Endothelial cell of umbilical vein (primary cell): ENCODE measurements at regions not wholly inside any gene's neighbourhood (a gene's known extent, or its start where the extent isn't known, plus 50 kb on each side); places are given as distances from the start of the nearest gene placed in this dataset.

Experiments used
- BruUV-seq: library from RNA; stranded (reverse); fragments of 400-500 nt; replicated peaks from 2 replicates; lab custom pipeline; 2021; lab: Mats Ljungman, UMichigan
- CTCF ChIA-PET: fragments of 300-600, 350-600 bp; sonication (Branson Sonifier 250); formaldehyde crosslinking; loops from one replicate; lab custom pipeline; 2021; ENCODE audit warnings: antibody characterized with exemption, inconsistent platforms; lab: Charles Lee
- POLR2A ChIA-PET: fragments of 300-600, 350-600 bp; sonication (Branson Sonifier 250); formaldehyde crosslinking; loops from one replicate; lab custom pipeline; 2021; ENCODE audit warnings: antibody characterized with exemption, inconsistent platforms; lab: Charles Lee
- DNase-seq: peaks from one replicate; pipeline ENCODE4 v3.0.0-alpha.2; 2011; ENCODE audit warnings: low read depth, low spot score
- FAIRE-seq: peaks from 2 replicates; lab custom pipeline; 2011; peaks lifted over from hg19 to GRCh38; lab: Jason Lieb, UNC
- H2AFZ ChIP-seq: 2 replicates; pipeline ENCODE4 v1.6.0; 2012; ENCODE audit warnings: low read depth, low read length, control low read depth, inconsistent platforms
- H3K27ac ChIP-seq: 2 replicates; pipeline ENCODE4 v1.5.1; 2011; ENCODE audit warnings: low read depth, mild to moderate bottlenecking, control low read depth, low read length, moderate library complexity; ENCODE audit not compliant: insufficient read depth
- H3K27me3 ChIP-seq, 2 experiments: 2 replicates each; pipeline versions ENCODE4 v1.6.0 to v1.6.1; 2011; ENCODE audit warnings: low read length in 2 of 2, mixed read lengths in 1 of 2; ENCODE audit not compliant: control insufficient read depth in 2 of 2, insufficient read depth in 2 of 2
- H3K36me3 ChIP-seq, 2 experiments: 2 replicates in 1 of 2; 3 replicates in 1 of 2; pipeline ENCODE4 v1.5.1; 2011; ENCODE audit warnings: low read length in 2 of 2, mild to moderate bottlenecking in 1 of 2, moderate library complexity in 1 of 2; ENCODE audit not compliant: control insufficient read depth in 2 of 2, insufficient read depth in 2 of 2; ENCODE audit errors: extremely low read depth in 1 of 2
- H3K4me1 ChIP-seq: 3 replicates; pipeline ENCODE4 v1.5.1; 2011; ENCODE audit warnings: mild to moderate bottlenecking, low read length; ENCODE audit not compliant: control insufficient read depth, insufficient read depth; ENCODE audit errors: extremely low read depth
- H3K4me2 ChIP-seq: 2 replicates; pipeline ENCODE4 v1.6.1; 2011; ENCODE audit warnings: low read length, control low read depth, mixed read lengths; ENCODE audit not compliant: insufficient read depth
- H3K4me3 ChIP-seq, 3 experiments: fragments of 200-600 bp in 1 of 3; sonication (generic), shearing (Covaris generic) in 1 of 3; replicated peaks in 1 of 3; 2 replicates each; pipeline ENCODE4 v1.5.1; 2011 to 2016; ENCODE audit warnings: control low read depth in 3 of 3, low read length in 3 of 3, mild to moderate bottlenecking in 2 of 3, inconsistent platforms in 1 of 3, low read depth in 1 of 3, moderate library complexity in 1 of 3; ENCODE audit not compliant: insufficient read depth in 1 of 3
- H3K79me2 ChIP-seq: 2 replicates; pipeline ENCODE4 v1.6.0; 2012; ENCODE audit warnings: low read length, inconsistent platforms; ENCODE audit not compliant: control insufficient read depth, insufficient read depth
- H3K9ac ChIP-seq: replicated peaks from 2 replicates; pipeline ENCODE3; 2011; ENCODE audit warnings: low read length, control low read depth; ENCODE audit not compliant: insufficient read depth; ENCODE audit errors: extremely low read depth
- H3K9me1 ChIP-seq: replicated peaks from 3 replicates; pipeline ENCODE4 v1.6.0; 2011; ENCODE audit warnings: mild to moderate bottlenecking, low read length; ENCODE audit not compliant: control insufficient read depth, insufficient read depth; ENCODE audit errors: extremely low read depth
- H3K9me3 ChIP-seq: replicated peaks from 2 replicates; pipeline ENCODE4 v1.5.1; 2012; ENCODE audit warnings: low read length, inconsistent platforms; ENCODE audit not compliant: control insufficient read depth, insufficient read depth
- H4K20me1 ChIP-seq: replicated peaks from 2 replicates; pipeline ENCODE3; 2011; ENCODE audit warnings: mild to moderate bottlenecking, low read length; ENCODE audit not compliant: control insufficient read depth, insufficient read depth; ENCODE audit errors: extremely low read depth
- EZH2 ChIP-seq: IDR thresholded peaks from 2 replicates; pipeline ENCODE4 v1.6.1; 2012; ENCODE audit warnings: borderline replicate concordance, low read depth, mild to moderate bottlenecking, moderate library complexity, low read length, inconsistent platforms; ENCODE audit not compliant: severe bottlenecking
- FOS ChIP-seq: IDR thresholded peaks from 2 replicates; pipeline ENCODE4 v1.6.1; 2011; ENCODE audit warnings: mild to moderate bottlenecking, low read length, moderate library complexity, borderline replicate concordance; ENCODE audit not compliant: insufficient read depth
- GATA2 ChIP-seq: IDR thresholded peaks from 2 replicates; pipeline ENCODE4 v1.7.0; 2011; ENCODE audit warnings: low read depth, mild to moderate bottlenecking, moderate library complexity, mixed read lengths, low read length; ENCODE audit not compliant: insufficient read length, insufficient read depth
- JUN ChIP-seq: IDR thresholded peaks from 2 replicates; pipeline ENCODE4 v1.6.1; 2011; ENCODE audit warnings: borderline replicate concordance, low read depth; ENCODE audit not compliant: insufficient read length, insufficient read depth
- MYC ChIP-seq: IDR thresholded peaks from one replicate; pipeline ENCODE4 v1.6.1; 2011; ENCODE audit warnings: mild to moderate bottlenecking, low read depth, low read length
- POLR2A ChIP-seq: IDR thresholded peaks from 2 replicates; pipeline ENCODE4 v1.6.1; 2012; ENCODE audit warnings: low read depth, mild to moderate bottlenecking, control low read depth, low read length
- POLR2AphosphoS5 ChIP-seq: IDR thresholded peaks from 2 replicates; pipeline ENCODE4 v1.6.1; 2012; ENCODE audit warnings: low read depth, mild to moderate bottlenecking, control low read depth, low read length, moderate library complexity; ENCODE audit not compliant: insufficient read depth
- dilution Hi-C: fragments of 300-500 bp; cut with MboI; formaldehyde crosslinking; loops from one replicate; pipeline ENCODE4 v1.15.0; 2019; ENCODE audit warnings: low sequenced_read_pairs; ENCODE audit not compliant: extremely low pct_ligation_motif_present
- intact Hi-C: fragments of 100-400 bp; cut with micrococcal nuclease; formaldehyde crosslinking; loops from one replicate; pipeline ENCODE4 v1.10.0; 2022
- TF ChIP-seq, protein P1 (sequence below), 2 donors: IDR thresholded peaks; 1 replicate in 1 of 2; 2 replicates in 1 of 2; pipeline ENCODE4 v1.5.1; 2011; ENCODE audit warnings: low read length in 2 of 2, mild to moderate bottlenecking in 2 of 2, moderate library complexity in 2 of 2, control low read depth in 1 of 2, inconsistent platforms in 1 of 2, low read depth in 1 of 2; ENCODE audit not compliant: insufficient read depth in 1 of 2; ENCODE audit errors: extremely low read depth in 1 of 2
- TF ChIP-seq, protein P2 (sequence below): IDR thresholded peaks from 2 replicates; pipeline ENCODE4 v1.6.1; 2011; ENCODE audit not compliant: insufficient read depth, insufficient read length

GRCh38 chr12:91983935-91984334 lies 161.7 kb downstream of the BTG1 start:
- TF ChIP-seq POLR2A (no peak), EZH2 (no peak), JUN (no peak), GATA2 (no peak), POLR2AphosphoS5 (no peak), FOS (no peak), MYC (no peak)
- TF ChIP-seq, protein P1, sequence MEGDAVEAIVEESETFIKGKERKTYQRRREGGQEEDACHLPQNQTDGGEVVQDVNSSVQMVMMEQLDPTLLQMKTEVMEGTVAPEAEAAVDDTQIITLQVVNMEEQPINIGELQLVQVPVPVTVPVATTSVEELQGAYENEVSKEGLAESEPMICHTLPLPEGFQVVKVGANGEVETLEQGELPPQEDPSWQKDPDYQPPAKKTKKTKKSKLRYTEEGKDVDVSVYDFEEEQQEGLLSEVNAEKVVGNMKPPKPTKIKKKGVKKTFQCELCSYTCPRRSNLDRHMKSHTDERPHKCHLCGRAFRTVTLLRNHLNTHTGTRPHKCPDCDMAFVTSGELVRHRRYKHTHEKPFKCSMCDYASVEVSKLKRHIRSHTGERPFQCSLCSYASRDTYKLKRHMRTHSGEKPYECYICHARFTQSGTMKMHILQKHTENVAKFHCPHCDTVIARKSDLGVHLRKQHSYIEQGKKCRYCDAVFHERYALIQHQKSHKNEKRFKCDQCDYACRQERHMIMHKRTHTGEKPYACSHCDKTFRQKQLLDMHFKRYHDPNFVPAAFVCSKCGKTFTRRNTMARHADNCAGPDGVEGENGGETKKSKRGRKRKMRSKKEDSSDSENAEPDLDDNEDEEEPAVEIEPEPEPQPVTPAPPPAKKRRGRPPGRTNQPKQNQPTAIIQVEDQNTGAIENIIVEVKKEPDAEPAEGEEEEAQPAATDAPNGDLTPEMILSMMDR (IDR thresholded peaks at IDR 0.05; ENCODE audit: extremely low read depth in 1 of 2, insufficient read depth in 1 of 2, low read depth in 1 of 2, low read length in 2 of 2), result no peak
- TF ChIP-seq, protein P2, sequence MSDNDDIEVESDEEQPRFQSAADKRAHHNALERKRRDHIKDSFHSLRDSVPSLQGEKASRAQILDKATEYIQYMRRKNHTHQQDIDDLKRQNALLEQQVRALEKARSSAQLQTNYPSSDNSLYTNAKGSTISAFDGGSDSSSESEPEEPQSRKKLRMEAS, result no peak
- Histone ChIP-seq H3K27me3 (no peaks in the 10 kb centered on the region), H3K4me2 (no peak overlapping the region), H3K9me3 (no peaks in the 10 kb centered on the region), H3K79me2 (no peaks in the 10 kb centered on the region), H3K9me1 (no peaks in the 10 kb centered on the region), H3K4me3 (no peak overlapping the region), H2AFZ (no peak overlapping the region), H3K4me1 (peaks cover 42% of the 10 kb centered on the region), H3K36me3 (no peaks in the 10 kb centered on the region), H3K9ac (no peak overlapping the region), H4K20me1 (no peaks in the 10 kb centered on the region), H3K27ac (no peak overlapping the region)
- BruUV-seq, result no TSS peak
- ChIA-PET CTCF (interaction anchor here (1.1 kb wide), 2 partner anchors 153 to 173 kb away, joined by 3 to 4 read pairs; no protein-coding TSS in a partner anchor), POLR2A (interaction anchor here (1.0 kb wide), 1 partner anchor 162 kb away, joined by 4 read pairs; the partner anchor contains the start of gene BTG1)
- FAIRE-seq (no peak), DNase-seq (no peak)
- dilution Hi-C loops, result no loop called here
- intact Hi-C loops, result no loop called here
